ENCODE measurements at regions not wholly inside any gene's neighbourhood (a gene's known extent, or its start where the extent isn't known, plus 50 kb on each side); places are given as distances from the start of the nearest gene placed in this dataset.

GRCh38 chr7:46320956-46321355 is 399.9 kb upstream of the IGFBP3 start:
- Histone ChIP-seq H3K27ac (peak overlapping the region in 3 of 10 donors; percentile 39 to 41 (median 39)), H3K4me3 (no peak overlapping the region), H3K36me3 (no peaks in the 10 kb centered on the region), H3K27me3 (no peaks in the 10 kb centered on the region), H3K4me1 (no peaks in the 10 kb centered on the region), H3K9me3 (no peaks in the 10 kb centered on the region)
- TF ChIP-seq, protein P1, sequence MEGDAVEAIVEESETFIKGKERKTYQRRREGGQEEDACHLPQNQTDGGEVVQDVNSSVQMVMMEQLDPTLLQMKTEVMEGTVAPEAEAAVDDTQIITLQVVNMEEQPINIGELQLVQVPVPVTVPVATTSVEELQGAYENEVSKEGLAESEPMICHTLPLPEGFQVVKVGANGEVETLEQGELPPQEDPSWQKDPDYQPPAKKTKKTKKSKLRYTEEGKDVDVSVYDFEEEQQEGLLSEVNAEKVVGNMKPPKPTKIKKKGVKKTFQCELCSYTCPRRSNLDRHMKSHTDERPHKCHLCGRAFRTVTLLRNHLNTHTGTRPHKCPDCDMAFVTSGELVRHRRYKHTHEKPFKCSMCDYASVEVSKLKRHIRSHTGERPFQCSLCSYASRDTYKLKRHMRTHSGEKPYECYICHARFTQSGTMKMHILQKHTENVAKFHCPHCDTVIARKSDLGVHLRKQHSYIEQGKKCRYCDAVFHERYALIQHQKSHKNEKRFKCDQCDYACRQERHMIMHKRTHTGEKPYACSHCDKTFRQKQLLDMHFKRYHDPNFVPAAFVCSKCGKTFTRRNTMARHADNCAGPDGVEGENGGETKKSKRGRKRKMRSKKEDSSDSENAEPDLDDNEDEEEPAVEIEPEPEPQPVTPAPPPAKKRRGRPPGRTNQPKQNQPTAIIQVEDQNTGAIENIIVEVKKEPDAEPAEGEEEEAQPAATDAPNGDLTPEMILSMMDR (IDR thresholded peaks at IDR 0.05): no peak
- intact Hi-C loops (cut with DNase I): no loop called here
- ATAC-seq (no peak), DNase-seq (no peak)
- 71 to 81% methylated on average over 3 of the region's 3 CpGs for WGBS, 2 donors

- Histone ChIP-seq H3K4me1 (no peaks in the 10 kb centered on the region), H3K27ac (no peak overlapping the region), H3K27me3 (no peaks in the 10 kb centered on the region), H3K4me3 (no peak overlapping the region), H3K9me3 (no peaks in the 10 kb centered on the region), H3K36me3 (no peaks in the 10 kb centered on the region)
- TF ChIP-seq, protein P1 (IDR thresholded peaks at IDR 0.05): no peak
- DNase-seq: no peak
- no peak for ATAC-seq
- intact Hi-C loops (cut with DNase I): no loop called here
- WGBS, 2 donors: 94 to 97% methylated on average over 3 of the region's 3 CpGs
Measured at GRCh38 chr7:46319841-46320240, 398.8 kb upstream of the IGFBP3 start.

GRCh38 chr7:46318276-46318675 is 397.2 kb upstream of the IGFBP3 start:
- H3K36me3 ChIP-seq: no peaks in the 10 kb centered on the region
- TF ChIP-seq, protein P1 (IDR thresholded peaks at IDR 0.05): no peak
- ATAC-seq (no peak), DNase-seq (no peak)
- no peaks in the 10 kb centered on the region for H3K4me1 ChIP-seq
- no peak overlapping the region for H3K4me3 ChIP-seq
- H3K9me3 ChIP-seq: peaks cover 0 to 7% (median 0%) of the 10 kb centered on the region in 11 donors
- intact Hi-C loops (cut with DNase I): no loop called here
- WGBS, 2 donors: 87 to 97% methylated on average over 3 of the region's 3 CpGs
- H3K27me3 ChIP-seq: no peaks in the 10 kb centered on the region
- H3K27ac ChIP-seq: no peak overlapping the region

DNA sequence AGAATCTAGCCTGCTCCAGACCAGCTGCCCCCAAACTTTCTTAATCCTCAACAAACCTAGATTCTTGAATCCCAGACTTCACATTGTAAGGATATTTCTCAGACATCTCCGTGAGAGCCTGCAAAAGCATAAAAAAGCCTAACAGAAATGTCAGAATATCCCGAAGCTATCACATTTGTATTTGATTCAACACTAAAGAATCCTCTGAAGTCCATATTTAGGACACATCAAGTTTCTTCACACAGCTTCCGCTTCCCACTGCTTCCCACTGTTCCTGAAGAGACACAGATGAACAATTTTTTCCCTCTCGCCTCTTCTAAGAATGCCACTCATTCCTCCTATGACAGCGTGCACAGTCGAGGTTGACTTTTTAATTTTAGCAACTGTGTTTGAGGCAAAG is 396.2 kb upstream of the IGFBP3 start:
- 80 to 84% methylated on average over 6 of the region's 6 CpGs for WGBS, 2 donors
- no peaks in the 10 kb centered on the region for H3K36me3 ChIP-seq
- TF ChIP-seq, protein P1 (IDR thresholded peaks at IDR 0.05): no peak
- no peaks in the 10 kb centered on the region for H3K4me1 ChIP-seq
- peaks cover 0 to 7% (median 0%) of the 10 kb centered on the region in 11 donors for H3K9me3 ChIP-seq
- no peaks in the 10 kb centered on the region for H3K27me3 ChIP-seq
- ATAC-seq (no peak), DNase-seq (no peak)
- H3K27ac ChIP-seq: no peak overlapping the region
- H3K4me3 ChIP-seq: no peak overlapping the region
- intact Hi-C loops (cut with DNase I): no loop called here
